GM12878 (cell line): ENCODE measurements at regions not wholly inside any gene's neighbourhood (a gene's known extent, or its start where the extent isn't known, plus 50 kb on each side); places are given as distances from the start of the nearest gene placed in this dataset.

Experiments
- ATAC-seq: fragments of 200-7000 bp; cut with Tn5 transposase; 3 replicates; pipeline ENCODE4 v1.9.1; 2020; ENCODE audit warnings: mild to moderate bottlenecking, moderate library complexity
- BruUV-seq: library from RNA; stranded (reverse); fragments of 400-500 nt; replicated peaks from 2 replicates; lab custom pipeline; 2021; lab: Mats Ljungman, UMichigan
- CTCF ChIA-PET: fragments of 300-600 bp; sonication (Branson Sonifier 250); formaldehyde crosslinking; extraction: SDS; loops from one replicate; lab custom pipeline; 2021; ENCODE audit warnings: inconsistent platforms; lab: Yijun Ruan, JAX
- POLR2A ChIA-PET: fragments of 350-600 bp; formaldehyde crosslinking; extraction: SDS; loops from one replicate; lab custom pipeline; 2021; ENCODE audit warnings: inconsistent platforms; lab: Charles Lee
- RAD21 ChIA-PET: fragments of 300-600 bp; sonication (Branson Sonifier 250); formaldehyde crosslinking; loops from one replicate; lab custom pipeline; 2023; ENCODE audit warnings: antibody characterized with exemption; ENCODE audit not compliant: unreplicated experiment; lab: Charles Lee
- SMC1A ChIA-PET: fragments of 300-600 bp; sonication (Branson Sonifier 250); formaldehyde crosslinking; loops from one replicate; lab custom pipeline; 2023; ENCODE audit not compliant: unreplicated experiment, uncharacterized antibody; lab: Charles Lee
- DNase-seq: peaks from one replicate; pipeline ENCODE4 v3.0.0-alpha.2; 2011; ENCODE audit warnings: low read depth, low spot score
- FAIRE-seq: peaks from 3 replicates; lab custom pipeline; 2011; peaks lifted over from hg19 to GRCh38; lab: Jason Lieb, UNC
- H2AFZ ChIP-seq: 2 replicates; pipeline ENCODE4 v1.6.0; 2011; ENCODE audit warnings: low read depth, low read length, control low read depth; ENCODE audit not compliant: control insufficient read depth
- H3K27ac ChIP-seq: 2 replicates; pipeline ENCODE4 v1.5.1; 2011; ENCODE audit warnings: control low read depth; ENCODE audit not compliant: control insufficient read depth, insufficient read depth
- H3K27me3 ChIP-seq, 2 experiments: replicated peaks in 1 of 2; 2 replicates each; pipeline versions ENCODE4 v1.6.0 to v1.6.1; 2011; ENCODE audit warnings: low read length in 1 of 2; ENCODE audit not compliant: control insufficient read depth in 2 of 2, insufficient read depth in 2 of 2
- H3K36me3 ChIP-seq, 2 experiments: 2 replicates each; pipeline ENCODE4 v1.5.1; 2011; ENCODE audit warnings: low read length in 1 of 2; ENCODE audit not compliant: control insufficient read depth in 2 of 2, insufficient read depth in 2 of 2
- H3K4me1 ChIP-seq: 2 replicates; pipeline ENCODE4 v1.6.1; 2011; ENCODE audit warnings: mild to moderate bottlenecking, low read length, moderate library complexity, mixed read lengths; ENCODE audit not compliant: control insufficient read depth, insufficient read depth
- H3K4me2 ChIP-seq: 2 replicates; pipeline ENCODE4 v1.6.0; 2011; ENCODE audit warnings: control low read depth; ENCODE audit not compliant: control insufficient read depth, insufficient read depth
- H3K4me3 ChIP-seq: fragments of 200-600 bp; sonication (generic); 2 replicates; pipeline ENCODE4 v1.5.1; 2016
- H3K79me2 ChIP-seq: 2 replicates; pipeline ENCODE4 v1.6.0; 2011; ENCODE audit warnings: low read length; ENCODE audit not compliant: control insufficient read depth, insufficient read depth
- H3K9ac ChIP-seq: 2 replicates; pipeline ENCODE4 v1.8.0; 2011; ENCODE audit warnings: low read length, control low read depth, mixed read lengths; ENCODE audit not compliant: control insufficient read depth, insufficient read depth
- H3K9me3 ChIP-seq: replicated peaks from 3 replicates; pipeline ENCODE4 v1.5.1; 2011; ENCODE audit warnings: mild to moderate bottlenecking, low read length; ENCODE audit not compliant: control insufficient read depth, insufficient read depth
- H4K20me1 ChIP-seq: 2 replicates; pipeline ENCODE4 v1.6.0; 2011; ENCODE audit not compliant: control insufficient read depth, insufficient read depth
- BHLHE40 ChIP-seq, 2 experiments: fragments of 450-650 bp in 1 of 2; IDR thresholded peaks; 2 replicates each; pipeline ENCODE4 v1.6.1; 2011 to 2017; ENCODE audit warnings: low read depth in 2 of 2, borderline replicate concordance in 1 of 2, improper control_type of control experiment in 1 of 2, low read length in 1 of 2, mild to moderate bottlenecking in 1 of 2
- BMI1 ChIP-seq: fragments of 450-650 bp; IDR thresholded peaks from 2 replicates; pipeline ENCODE4 v1.6.1; 2016; ENCODE audit warnings: mild to moderate bottlenecking, moderate library complexity, borderline replicate concordance
- CREB1 ChIP-seq: IDR thresholded peaks from 2 replicates; pipeline ENCODE4 v1.6.1; 2012; ENCODE audit warnings: low read depth, mild to moderate bottlenecking, inconsistent platforms
- EED ChIP-seq: sonication (generic); IDR thresholded peaks from 2 replicates; pipeline ENCODE4 v1.6.1; 2016; ENCODE audit warnings: antibody characterized with exemption, low read depth
- IKZF1 ChIP-seq: fragments of 450-650 bp; conservative IDR thresholded peaks from 2 replicates; pipeline ENCODE4 v1.6.1; 2017; ENCODE audit warnings: antibody characterized with exemption, mild to moderate bottlenecking
- IKZF2 ChIP-seq, 2 experiments: fragments of 450-650 bp; IDR thresholded peaks; 2 replicates each; pipeline ENCODE4 v1.6.1; 2017; ENCODE audit warnings: mild to moderate bottlenecking in 2 of 2, moderate library complexity in 2 of 2
- NR2F1 ChIP-seq: fragments of 450-650 bp; conservative IDR thresholded peaks from 2 replicates; pipeline ENCODE4 v1.6.1; 2017; ENCODE audit warnings: mild to moderate bottlenecking
- PAX5 ChIP-seq: IDR thresholded peaks from 2 replicates; pipeline ENCODE4 v1.6.1; 2011; ENCODE audit warnings: low read depth, low read length, borderline replicate concordance
- PAX8 ChIP-seq: fragments of 450-650 bp; IDR thresholded peaks from 2 replicates; pipeline ENCODE4 v1.6.1; 2017; ENCODE audit warnings: mild to moderate bottlenecking, moderate library complexity
- RAD21 ChIP-seq: IDR thresholded peaks from 2 replicates; pipeline ENCODE4 v1.6.1; 2011; ENCODE audit warnings: mild to moderate bottlenecking, low read depth, low read length, moderate library complexity; ENCODE audit not compliant: insufficient read depth
- RUNX3 ChIP-seq: IDR thresholded peaks from 2 replicates; pipeline ENCODE4 v1.6.1; 2012; ENCODE audit warnings: low read length, inconsistent platforms
- SMAD5 ChIP-seq: IDR thresholded peaks from 2 replicates; pipeline ENCODE4 v1.6.1; 2016; ENCODE audit warnings: antibody characterized with exemption, low read depth
- ZNF207 ChIP-seq: fragments of 450-650 bp; IDR thresholded peaks from 2 replicates; pipeline ENCODE4 v1.6.1; 2014; ENCODE audit warnings: antibody characterized with exemption, mild to moderate bottlenecking, borderline replicate concordance
- WGBS: methylation state at CpG from one replicate; pipeline ENCODE4 v1.1.6; 2016; ENCODE audit warnings: low lambda C conversion rate; ENCODE audit not compliant: insufficient replicate concordance, insufficient coverage; ENCODE audit errors: missing lambda C conversion rate; 5-methylcytosine and 5-hydroxymethylcytosine counted together
- in situ Hi-C: fragments of 300-500 bp; cut with MboI; formaldehyde crosslinking; loops from 9 replicates; pipeline ENCODE4 v1.14.3; 2018; ENCODE audit warnings: mixed read lengths
- intact Hi-C: fragments of 100-400 bp; cut with micrococcal nuclease; formaldehyde crosslinking; loops from one replicate; pipeline ENCODE4 v1.14.2; 2022; ENCODE audit not compliant: unreplicated experiment
- TF ChIP-seq, protein P1 (sequence below), 3 experiments: IDR thresholded peaks in 2 of 3; conservative IDR thresholded peaks in 1 of 3; 2 replicates each; pipeline ENCODE4 v1.5.1; 2011; ENCODE audit warnings: low read depth in 3 of 3, low read length in 3 of 3, mild to moderate bottlenecking in 3 of 3, control low read depth in 2 of 3, moderate library complexity in 2 of 3, inconsistent platforms in 1 of 3, mixed read lengths in 1 of 3; ENCODE audit not compliant: control insufficient read depth in 2 of 3, insufficient read depth in 1 of 3; ENCODE audit errors: extremely low read depth in 1 of 3

DNA sequence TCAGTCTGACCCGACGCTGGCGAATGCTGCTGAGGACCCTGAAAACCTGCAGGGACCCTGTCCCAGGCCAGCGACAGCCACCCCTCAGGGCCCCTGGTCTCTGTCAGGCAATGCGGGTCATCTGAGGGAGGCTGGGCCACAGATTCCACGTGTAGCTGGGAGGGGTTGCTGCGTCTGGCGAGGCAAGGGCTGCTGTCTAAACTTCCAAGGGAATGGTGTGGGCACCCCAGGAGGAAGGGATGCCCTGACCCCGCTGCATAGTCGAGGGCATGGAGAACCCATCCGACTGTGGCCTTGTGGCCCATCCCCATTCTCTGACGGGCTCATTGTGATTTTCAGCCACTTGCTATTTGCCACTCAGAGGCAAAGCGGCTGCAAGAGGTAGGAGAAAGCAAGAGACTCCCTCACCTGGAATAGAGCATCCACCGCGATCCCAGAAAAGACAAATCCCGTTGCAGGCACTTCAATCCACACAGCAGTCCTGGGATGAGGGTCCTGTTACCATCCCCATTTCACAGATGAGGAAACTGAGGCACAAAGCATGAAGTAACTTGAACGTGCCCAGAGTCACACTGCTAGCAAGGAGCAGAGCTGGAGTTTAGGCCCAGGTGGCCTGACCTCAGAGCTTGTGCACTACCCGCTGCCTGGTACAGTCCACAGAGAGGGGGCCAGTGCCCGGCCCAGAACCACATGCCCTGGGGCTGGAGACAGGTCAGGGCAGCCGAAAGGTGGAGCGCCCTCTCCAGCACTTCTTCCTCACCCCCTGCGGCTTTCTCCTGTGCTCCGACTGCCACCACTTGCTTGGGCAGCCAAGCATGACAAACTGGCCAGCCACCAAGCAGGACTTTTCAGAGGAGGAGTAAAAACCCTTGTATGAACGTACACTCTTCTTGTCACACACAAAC, 163.8 kb upstream of the KLF14 start:
- Histone ChIP-seq H4K20me1 (peaks cover 5% of the 10 kb centered on the region), H3K4me1 (peaks cover 53% of the 10 kb centered on the region), H3K79me2 (peaks cover 56% of the 10 kb centered on the region), H3K4me2 (peak overlapping the region; percentile 21; the same call in 1 of the 2 replicates), H3K27me3 (no peaks in the 10 kb centered on the region), H2AFZ (no peak overlapping the region), H3K9me3 (peaks cover 3% of the 10 kb centered on the region; the same call in 1 of the 3 replicates), H3K36me3 (peaks cover 22 to 39% of the 10 kb centered on the region in 2 experiments), H3K27ac (peak overlapping the region; percentile 8; the same call in 1 of the 2 replicates)
- SMC1A ChIA-PET, result interaction anchor here (0.7 to 5.7 kb wide), 27 partner anchors 9 to 531 kb away, joined by 3 to 84 read pairs (median 4); no protein-coding TSS in a partner anchor
- DNase-seq (peak; percentile 62), ATAC-seq (peak; percentile 75), FAIRE-seq (peak; percentile 13)
- WGBS, result 45% methylated on average over 24 of the region's 24 CpGs
- BruUV-seq, result no TSS peak
- CTCF ChIA-PET, result interaction anchor here (0.6 to 8.6 kb wide), 55 partner anchors 7 to 557 kb away, joined by 3 to 166 read pairs (median 6); no protein-coding TSS in a partner anchor
- in situ Hi-C loops, result no loop called here
- RAD21 ChIA-PET, result interaction anchor here (0.8 to 5.6 kb wide), 36 partner anchors 9 to 525 kb away, joined by 3 to 77 read pairs (median 4); no protein-coding TSS in a partner anchor
- TF ChIP-seq PAX8, result peak; percentile 86; the same call in 1 of the 2 replicates
- peak; percentile 68 for TF ChIP-seq IKZF1
- TF ChIP-seq SMAD5, result no peak
- TF ChIP-seq EED, result peak; percentile 76
- TF ChIP-seq RAD21, result peak; percentile 5; the same call in 1 of the 2 replicates
- peak; percentile 56 for TF ChIP-seq RUNX3
- TF ChIP-seq BHLHE40 (IDR thresholded peaks at IDR 0.05; ENCODE audit: borderline replicate concordance in 1 of 2, low read depth in 2 of 2, low read length in 1 of 2), result peak in 1 of 2 experiments; percentile 25; a peak in 1 of 4 replicates
- TF ChIP-seq BMI1, result no peak
- TF ChIP-seq NR2F1, result 0 out of 2 replicates have a peak, but pooled peaks have one; percentile 26
- 0 out of 2 replicates have a peak, but pooled peaks have one; percentile 13 for TF ChIP-seq CREB1
- TF ChIP-seq IKZF2 (IDR thresholded peaks at IDR 0.05), result peak; percentile 44 to 54; a peak in 2 of 4 replicates
- no peak for TF ChIP-seq ZNF207
- TF ChIP-seq PAX5, result peak; percentile 100
- TF ChIP-seq, protein P1, sequence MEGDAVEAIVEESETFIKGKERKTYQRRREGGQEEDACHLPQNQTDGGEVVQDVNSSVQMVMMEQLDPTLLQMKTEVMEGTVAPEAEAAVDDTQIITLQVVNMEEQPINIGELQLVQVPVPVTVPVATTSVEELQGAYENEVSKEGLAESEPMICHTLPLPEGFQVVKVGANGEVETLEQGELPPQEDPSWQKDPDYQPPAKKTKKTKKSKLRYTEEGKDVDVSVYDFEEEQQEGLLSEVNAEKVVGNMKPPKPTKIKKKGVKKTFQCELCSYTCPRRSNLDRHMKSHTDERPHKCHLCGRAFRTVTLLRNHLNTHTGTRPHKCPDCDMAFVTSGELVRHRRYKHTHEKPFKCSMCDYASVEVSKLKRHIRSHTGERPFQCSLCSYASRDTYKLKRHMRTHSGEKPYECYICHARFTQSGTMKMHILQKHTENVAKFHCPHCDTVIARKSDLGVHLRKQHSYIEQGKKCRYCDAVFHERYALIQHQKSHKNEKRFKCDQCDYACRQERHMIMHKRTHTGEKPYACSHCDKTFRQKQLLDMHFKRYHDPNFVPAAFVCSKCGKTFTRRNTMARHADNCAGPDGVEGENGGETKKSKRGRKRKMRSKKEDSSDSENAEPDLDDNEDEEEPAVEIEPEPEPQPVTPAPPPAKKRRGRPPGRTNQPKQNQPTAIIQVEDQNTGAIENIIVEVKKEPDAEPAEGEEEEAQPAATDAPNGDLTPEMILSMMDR (IDR thresholded peaks at IDR 0.05 in 2 of 3, conservative IDR thresholded peaks at IDR 0.05 in 1 of 3; ENCODE audit: control insufficient read depth in 2 of 3, extremely low read depth in 1 of 3, insufficient read depth in 1 of 3, low read depth in 3 of 3, low read length in 3 of 3), result peak in 2 of 3 experiments; percentile 20 to 25; a peak in 2 of 6 replicates
- TF ChIP-seq, all 136 proteins: peak for 11
- Histone ChIP-seq H3K4me3 (no peak overlapping the region), H3K9ac (no peak overlapping the region)
- intact Hi-C loops, result loop anchor here (1.0 kb wide), 3 partner anchors 16 to 143 kb away; no protein-coding TSS in a partner anchor
- POLR2A ChIA-PET, result interaction anchor here (0.5 to 1.7 kb wide), 5 partner anchors 37 to 463 kb away, joined by 3 to 4 read pairs (median 3); no protein-coding TSS in a partner anchor
